NT2/D1 (cell line): ENCODE measurements at regions not wholly inside any gene's neighbourhood (a gene's known extent, or its start where the extent isn't known, plus 50 kb on each side); places are given as distances from the start of the nearest gene placed in this dataset.

ENCODE experiments used
- DNase-seq: peaks from one replicate; pipeline ENCODE4 v3.0.0-alpha.2; 2011; ENCODE audit warnings: low read depth, low spot score
- H3K27me3 ChIP-seq: 2 replicates; pipeline ENCODE4 v1.6.0; 2011; ENCODE audit warnings: mild to moderate bottlenecking; ENCODE audit not compliant: insufficient read length, insufficient read depth
- H3K36me3 ChIP-seq: 2 replicates; pipeline ENCODE4 v1.6.1; 2011; ENCODE audit warnings: mild to moderate bottlenecking, low read length, mixed read lengths; ENCODE audit not compliant: insufficient read depth, insufficient read length
- H3K4me1 ChIP-seq: 2 replicates; pipeline ENCODE4 v1.5.1; 2011; ENCODE audit not compliant: insufficient read depth, insufficient read length
- H3K4me3 ChIP-seq: 2 replicates; pipeline ENCODE4 v1.5.1; 2011; ENCODE audit warnings: low read depth; ENCODE audit not compliant: insufficient read length
- H3K9ac ChIP-seq: 2 replicates; pipeline ENCODE4 v1.6.0; 2011; ENCODE audit warnings: low read depth; ENCODE audit not compliant: insufficient read length
- H3K9me3 ChIP-seq: 2 replicates; pipeline ENCODE4 v1.5.1; 2011; ENCODE audit warnings: mild to moderate bottlenecking, low read length; ENCODE audit not compliant: insufficient read depth
- SUZ12 ChIP-seq: IDR thresholded peaks from 2 replicates; pipeline ENCODE4 v1.6.1; 2011; ENCODE audit not compliant: insufficient read length, insufficient read depth; ENCODE audit errors: extremely low read depth
- YY1 ChIP-seq: IDR thresholded peaks from 2 replicates; pipeline ENCODE4 v1.6.1; 2011; ENCODE audit not compliant: insufficient read length, insufficient read depth
- ZNF274 ChIP-seq: IDR thresholded peaks from 2 replicates; pipeline ENCODE4 v1.6.1; 2011; ENCODE audit warnings: mild to moderate bottlenecking, low read depth, low read length

DNA sequence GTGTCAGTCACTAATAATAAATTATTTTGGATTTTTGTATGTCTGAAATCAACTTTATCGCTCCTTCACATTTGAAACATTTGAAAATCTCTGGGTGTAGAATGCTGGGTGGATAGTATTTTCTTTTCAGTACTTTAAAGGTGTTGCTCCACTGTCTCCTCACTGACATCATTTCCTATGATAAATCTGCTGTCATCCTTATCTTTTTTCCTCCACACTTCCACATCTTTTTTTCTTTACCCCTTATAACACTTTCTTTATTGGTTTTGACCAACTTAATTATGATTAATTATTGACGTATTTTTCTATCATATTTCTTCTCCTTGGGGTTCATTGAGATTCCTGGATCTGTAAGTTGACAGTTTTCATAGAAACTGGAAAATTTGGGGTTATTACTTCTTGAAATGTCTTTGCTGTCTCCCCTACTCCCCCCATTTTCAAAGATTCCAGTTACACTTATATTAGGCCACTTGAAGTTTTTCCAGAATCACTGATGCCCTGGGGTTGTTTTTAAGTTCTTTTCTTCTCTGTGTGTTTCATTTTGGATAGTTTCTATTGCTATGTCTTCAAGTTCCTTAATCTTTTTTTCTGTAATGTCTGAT is 177.5 kb upstream of the DIO3 start:
- peaks cover 14% of the 10 kb centered on the region for H3K9me3 ChIP-seq
- TF ChIP-seq SUZ12, result no peak
- no peak for TF ChIP-seq YY1
- TF ChIP-seq ZNF274, result no peak
- no peak overlapping the region for H3K4me3 ChIP-seq
- H3K27me3 ChIP-seq, result no peaks in the 10 kb centered on the region
- DNase-seq, result no peak
- H3K4me1 ChIP-seq, result no peaks in the 10 kb centered on the region
- no peaks in the 10 kb centered on the region for H3K36me3 ChIP-seq
- H3K9ac ChIP-seq, result no peak overlapping the region

DNA sequence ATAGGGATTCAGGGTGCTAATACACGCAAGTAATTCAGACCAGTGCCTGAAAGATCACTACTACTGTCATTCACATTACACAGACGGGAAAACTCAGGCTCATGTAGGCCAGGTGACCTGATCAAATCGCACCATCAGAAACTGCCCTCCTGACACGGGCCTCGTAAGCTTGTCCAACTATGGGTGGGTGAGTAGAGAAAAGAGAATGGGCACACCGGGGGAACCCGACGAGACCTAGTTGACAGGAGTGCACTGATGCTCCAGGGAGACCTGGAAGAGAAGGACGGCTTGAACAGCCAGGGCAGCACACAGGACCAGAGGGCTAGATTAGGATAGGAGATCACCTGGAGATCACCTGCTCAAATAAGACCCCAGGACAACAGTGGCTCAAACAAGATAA is 166.9 kb upstream of the DIO3 start:
- H3K4me3 ChIP-seq, result no peak overlapping the region
- no peak overlapping the region for H3K9ac ChIP-seq
- TF ChIP-seq SUZ12 (no peak), YY1 (no peak), ZNF274 (no peak)
- no peaks in the 10 kb centered on the region for H3K9me3 ChIP-seq
- no peaks in the 10 kb centered on the region for H3K36me3 ChIP-seq
- no peaks in the 10 kb centered on the region for H3K27me3 ChIP-seq
- no peak for DNase-seq
- H3K4me1 ChIP-seq, result no peaks in the 10 kb centered on the region

DNA sequence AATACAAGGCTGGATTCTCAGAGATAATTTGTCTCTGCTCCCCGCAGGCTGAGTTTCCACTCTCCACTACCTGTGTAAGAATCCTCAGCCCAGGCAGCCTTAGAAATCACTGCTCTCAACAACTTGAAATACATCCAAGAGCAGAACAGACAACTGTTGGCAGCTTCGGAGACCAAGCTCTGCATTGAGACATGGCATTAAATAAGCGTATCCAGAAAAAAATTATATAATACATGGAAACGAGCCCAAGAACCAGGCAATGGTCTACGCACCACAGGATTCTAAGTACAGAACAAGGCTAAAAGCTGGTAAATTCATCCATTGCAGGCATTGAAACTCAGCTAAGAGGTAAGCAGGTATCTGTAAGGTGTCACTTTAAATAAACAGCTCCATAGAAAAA is 165.5 kb upstream of the DIO3 start:
- Histone ChIP-seq H3K36me3 (no peaks in the 10 kb centered on the region), H3K4me1 (no peaks in the 10 kb centered on the region), H3K9me3 (no peaks in the 10 kb centered on the region), H3K27me3 (no peaks in the 10 kb centered on the region), H3K4me3 (no peak overlapping the region), H3K9ac (no peak overlapping the region)
- TF ChIP-seq YY1 (no peak), ZNF274 (no peak), SUZ12 (no peak)
- DNase-seq, result no peak

DNA sequence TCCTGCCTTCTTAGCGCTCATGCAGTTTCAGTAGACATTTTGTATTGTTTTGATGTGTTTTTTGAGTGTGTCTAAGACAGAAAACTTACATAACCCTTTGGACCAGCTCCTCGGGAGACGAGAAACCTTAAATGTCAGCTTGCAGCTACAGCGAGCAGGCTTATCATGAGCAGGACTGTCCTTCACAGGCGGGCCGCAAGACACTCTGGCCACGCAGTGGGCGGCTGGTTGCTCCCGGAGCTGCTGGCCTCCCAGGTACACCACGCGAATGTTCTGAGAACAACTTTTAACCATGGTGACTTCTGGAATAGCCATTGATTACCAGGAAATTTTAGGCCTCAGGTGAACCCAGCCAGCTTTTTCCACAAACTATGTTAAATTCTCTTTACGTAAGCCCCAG is 164.1 kb upstream of the DIO3 start:
- no peak overlapping the region for H3K9ac ChIP-seq
- TF ChIP-seq ZNF274 (no peak), YY1 (no peak), SUZ12 (no peak)
- no peak overlapping the region for H3K4me3 ChIP-seq
- H3K27me3 ChIP-seq, result no peaks in the 10 kb centered on the region
- no peaks in the 10 kb centered on the region for H3K36me3 ChIP-seq
- H3K9me3 ChIP-seq, result no peaks in the 10 kb centered on the region
- H3K4me1 ChIP-seq, result no peaks in the 10 kb centered on the region
- DNase-seq, result no peak

DNA sequence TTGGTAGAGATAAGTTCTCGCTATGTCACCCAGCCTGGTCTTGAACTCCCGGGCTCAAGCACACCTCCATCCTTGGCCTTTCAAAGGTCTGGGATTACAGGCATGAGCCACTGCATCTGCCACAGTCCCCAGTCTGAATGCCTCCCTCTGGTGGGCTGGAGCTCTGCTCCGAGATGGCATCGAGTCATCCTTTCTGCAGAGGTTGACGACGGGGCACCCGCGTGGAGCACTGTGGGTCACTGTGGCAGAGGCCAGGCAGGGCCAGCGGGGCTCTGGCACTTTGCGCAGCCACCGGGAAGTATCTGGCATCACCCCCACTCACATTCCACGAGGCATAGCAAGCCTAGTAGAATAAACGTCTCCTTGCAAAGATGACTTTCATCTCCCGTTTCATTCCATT is 163.3 kb upstream of the DIO3 start:
- TF ChIP-seq YY1 (no peak), SUZ12 (no peak), ZNF274 (no peak)

DNA sequence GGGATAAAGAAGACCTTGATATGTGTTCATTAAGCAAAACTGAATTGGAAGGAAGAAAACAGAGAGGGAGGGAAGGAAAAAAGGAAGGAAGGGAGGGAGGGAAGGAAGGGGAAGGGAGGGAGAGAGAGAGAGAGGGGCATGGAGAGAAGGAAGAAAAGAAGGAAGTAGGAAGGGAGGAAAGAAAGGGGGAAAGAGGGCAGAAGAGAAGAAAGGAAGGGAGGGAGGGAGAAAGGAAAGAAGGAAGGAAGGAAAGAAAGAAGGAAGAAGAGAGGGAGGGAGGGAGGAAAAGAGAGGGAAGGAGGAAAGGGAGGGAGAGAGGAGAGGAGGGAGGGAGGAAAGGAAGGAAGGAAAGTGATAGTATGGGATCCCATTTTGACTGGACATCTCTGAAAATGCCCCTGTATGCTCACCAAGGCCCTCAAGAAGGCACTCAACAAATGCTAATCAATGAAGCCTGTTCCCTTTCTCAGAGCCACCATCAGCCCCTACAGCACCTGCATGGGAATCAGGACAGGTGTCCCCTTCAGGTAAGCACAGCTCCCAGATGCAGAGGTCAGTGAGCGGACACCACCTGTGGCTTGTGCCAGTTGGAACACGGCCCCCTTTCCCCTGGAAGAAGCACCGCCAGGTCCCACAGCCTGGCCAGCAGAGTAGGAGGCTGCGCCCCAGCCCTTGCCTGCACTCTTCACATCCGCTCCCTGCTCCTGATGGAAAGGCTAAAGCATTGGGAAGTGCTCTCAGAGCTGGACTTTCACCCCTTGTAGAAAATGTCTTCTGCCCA is 161.4 kb upstream of the DIO3 start:
- Histone ChIP-seq H3K9ac (no peak overlapping the region), H3K4me1 (no peaks in the 10 kb centered on the region), H3K36me3 (no peaks in the 10 kb centered on the region), H3K27me3 (no peaks in the 10 kb centered on the region), H3K9me3 (no peaks in the 10 kb centered on the region), H3K4me3 (no peak overlapping the region)
- DNase-seq, result no peak
- TF ChIP-seq ZNF274, result no peak
- no peak for TF ChIP-seq YY1
- no peak for TF ChIP-seq SUZ12

More for the DNA sequence above, 163.3 kb upstream of the DIO3 start:
- H3K9me3 ChIP-seq, result no peaks in the 10 kb centered on the region
- H3K36me3 ChIP-seq, result no peaks in the 10 kb centered on the region
- H3K4me3 ChIP-seq, result no peak overlapping the region
- no peaks in the 10 kb centered on the region for H3K27me3 ChIP-seq
- H3K9ac ChIP-seq, result no peak overlapping the region
- H3K4me1 ChIP-seq, result no peaks in the 10 kb centered on the region
- no peak for DNase-seq

DNA sequence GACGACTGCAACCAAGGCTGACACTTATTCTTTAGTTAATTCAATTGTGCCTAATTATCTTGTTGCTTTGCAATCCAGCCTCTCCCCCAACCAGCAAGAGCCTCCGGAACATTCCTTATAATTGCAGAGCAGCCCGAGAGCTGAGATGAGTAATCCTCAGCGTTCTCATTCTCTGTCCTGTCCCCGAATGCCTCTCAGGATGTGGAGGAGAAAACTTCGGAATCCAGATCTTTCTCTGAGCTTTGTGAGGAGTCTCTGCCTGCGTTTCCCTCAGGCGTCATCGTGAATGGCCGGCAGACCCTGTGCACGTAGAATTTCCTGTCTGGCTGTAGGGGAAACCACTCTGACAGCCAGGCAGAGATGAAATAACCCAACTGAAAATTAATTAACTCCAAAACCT is 160.5 kb upstream of the DIO3 start:
- H3K36me3 ChIP-seq, result no peaks in the 10 kb centered on the region
- no peaks in the 10 kb centered on the region for H3K9me3 ChIP-seq
- no peaks in the 10 kb centered on the region for H3K4me1 ChIP-seq
- no peak for DNase-seq
- no peak overlapping the region for H3K9ac ChIP-seq
- no peak for TF ChIP-seq YY1
- no peak for TF ChIP-seq ZNF274
- TF ChIP-seq SUZ12, result no peak
- H3K27me3 ChIP-seq, result no peaks in the 10 kb centered on the region
- no peak overlapping the region for H3K4me3 ChIP-seq
